ENCODE measurements at regions not wholly inside any gene's neighbourhood (a gene's known extent, or its start where the extent isn't known, plus 50 kb on each side); places are given as distances from the start of the nearest gene placed in this dataset.

DNA sequence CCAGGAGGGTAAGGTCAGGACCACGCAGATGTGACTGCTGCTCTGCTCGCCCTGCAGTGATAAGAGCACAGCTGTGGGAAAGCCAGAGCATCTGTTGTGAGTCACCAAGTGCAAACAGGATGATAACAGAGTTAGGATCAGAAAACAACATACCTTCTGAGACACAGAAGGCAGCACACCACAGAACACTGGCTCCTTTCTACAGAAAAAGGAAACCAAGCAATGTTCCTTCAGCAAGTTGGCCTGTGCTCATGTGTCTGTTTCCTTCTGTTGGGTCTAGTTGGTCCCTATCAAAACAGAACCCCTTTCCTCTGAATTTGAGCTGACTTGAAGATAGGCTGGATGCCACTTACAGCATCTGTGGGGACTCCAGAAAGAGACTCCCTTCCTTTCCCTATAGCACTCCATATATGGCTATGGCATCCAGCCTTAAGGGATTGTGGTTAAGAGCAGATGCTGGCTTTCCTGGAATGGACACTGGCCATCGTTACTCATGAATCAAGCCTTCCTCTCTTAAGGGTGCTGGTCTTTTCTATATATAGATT lies 440.7 kb upstream of the THBS1 start:
- Mint-ChIP-seq H3K9me3 (peaks cover 0 to 2% (median 2%) of the 10 kb centered on the region in 3 donors), H3K4me3 (no peak overlapping the region), H3K27me3 (peaks cover 2% of the 10 kb centered on the region), H3K27ac (no peak overlapping the region), H3K4me1 (no peaks in the 10 kb centered on the region), H3K36me3 (no peaks in the 10 kb centered on the region)

DNA sequence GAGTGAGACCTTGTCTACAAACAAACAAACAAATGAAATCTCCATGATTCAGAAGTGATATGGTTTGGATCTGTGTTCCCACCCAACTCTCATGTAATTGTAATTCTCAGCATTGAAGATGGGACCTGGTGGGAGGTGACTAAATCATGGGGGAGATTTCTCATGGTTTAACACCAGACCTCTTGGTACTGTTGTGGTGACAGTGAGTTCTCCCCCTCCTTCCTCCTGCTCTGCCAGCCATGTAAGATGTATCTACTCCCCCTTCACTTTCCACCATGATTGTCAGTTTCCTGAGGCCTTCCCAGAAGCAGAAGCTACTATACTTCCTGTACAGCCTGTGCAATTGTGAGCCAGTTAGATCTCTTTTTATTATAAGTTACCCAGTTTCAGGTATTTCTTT lies 438.4 kb upstream of the THBS1 start:
- H3K36me3 Mint-ChIP-seq = no peaks in the 10 kb centered on the region
- no peaks in the 10 kb centered on the region for H3K4me1 Mint-ChIP-seq
- H3K27me3 Mint-ChIP-seq = peaks cover 2% of the 10 kb centered on the region
- H3K9me3 Mint-ChIP-seq = peaks cover 0 to 2% (median 2%) of the 10 kb centered on the region in 3 donors
- H3K27ac Mint-ChIP-seq = no peak overlapping the region
- no peak overlapping the region for H3K4me3 Mint-ChIP-seq

DNA sequence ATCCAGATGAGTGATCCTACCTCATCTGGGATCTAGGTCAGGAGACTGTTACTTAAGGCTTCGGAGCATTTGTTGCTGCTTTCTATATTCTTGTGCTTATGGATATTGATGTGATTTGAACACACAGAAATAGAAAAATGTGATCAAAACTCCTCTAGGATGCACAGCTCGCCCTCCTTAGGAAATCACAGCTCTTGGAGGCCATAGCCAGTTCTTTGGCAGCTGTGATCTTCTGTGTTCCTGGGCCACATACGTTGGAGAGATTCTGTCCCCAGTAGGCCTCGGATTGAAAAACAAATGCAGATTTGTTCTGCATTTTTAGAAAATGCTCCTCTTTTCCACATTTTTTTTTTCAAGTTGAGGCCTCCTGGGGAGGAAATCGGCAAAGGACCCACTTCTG lies 437.4 kb upstream of the THBS1 start:
- no peaks in the 10 kb centered on the region for H3K4me1 Mint-ChIP-seq
- no peak overlapping the region for H3K27ac Mint-ChIP-seq
- peaks cover 2% of the 10 kb centered on the region for H3K27me3 Mint-ChIP-seq
- no peak overlapping the region for H3K4me3 Mint-ChIP-seq
- H3K36me3 Mint-ChIP-seq = no peaks in the 10 kb centered on the region
- peaks cover 0 to 2% (median 2%) of the 10 kb centered on the region in 3 donors for H3K9me3 Mint-ChIP-seq

DNA sequence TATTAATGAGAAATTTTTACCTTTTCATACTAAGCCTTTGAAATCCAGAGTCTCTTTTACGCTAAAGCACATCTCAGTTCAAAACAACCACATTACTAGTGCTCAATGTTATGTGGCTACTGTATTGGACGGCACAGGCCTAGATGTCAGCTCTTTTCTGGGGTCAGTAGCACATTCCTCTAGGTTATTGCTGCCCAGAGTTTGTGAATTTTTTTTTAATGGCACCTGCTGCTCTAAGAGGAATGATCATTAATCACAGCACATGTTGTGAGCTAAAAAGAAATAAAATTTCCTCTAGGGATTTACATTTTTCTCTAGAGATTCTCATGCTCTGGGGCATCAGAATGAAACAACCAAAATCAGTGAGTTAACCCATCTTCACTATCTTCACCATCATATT lies 436.8 kb upstream of the THBS1 start:
- H3K9me3 Mint-ChIP-seq = peaks cover 0 to 2% (median 2%) of the 10 kb centered on the region in 3 donors
- H3K4me1 Mint-ChIP-seq = no peaks in the 10 kb centered on the region
- peaks cover 2% of the 10 kb centered on the region for H3K27me3 Mint-ChIP-seq
- no peak overlapping the region for H3K4me3 Mint-ChIP-seq
- H3K27ac Mint-ChIP-seq = no peak overlapping the region
- H3K36me3 Mint-ChIP-seq = no peaks in the 10 kb centered on the region

DNA sequence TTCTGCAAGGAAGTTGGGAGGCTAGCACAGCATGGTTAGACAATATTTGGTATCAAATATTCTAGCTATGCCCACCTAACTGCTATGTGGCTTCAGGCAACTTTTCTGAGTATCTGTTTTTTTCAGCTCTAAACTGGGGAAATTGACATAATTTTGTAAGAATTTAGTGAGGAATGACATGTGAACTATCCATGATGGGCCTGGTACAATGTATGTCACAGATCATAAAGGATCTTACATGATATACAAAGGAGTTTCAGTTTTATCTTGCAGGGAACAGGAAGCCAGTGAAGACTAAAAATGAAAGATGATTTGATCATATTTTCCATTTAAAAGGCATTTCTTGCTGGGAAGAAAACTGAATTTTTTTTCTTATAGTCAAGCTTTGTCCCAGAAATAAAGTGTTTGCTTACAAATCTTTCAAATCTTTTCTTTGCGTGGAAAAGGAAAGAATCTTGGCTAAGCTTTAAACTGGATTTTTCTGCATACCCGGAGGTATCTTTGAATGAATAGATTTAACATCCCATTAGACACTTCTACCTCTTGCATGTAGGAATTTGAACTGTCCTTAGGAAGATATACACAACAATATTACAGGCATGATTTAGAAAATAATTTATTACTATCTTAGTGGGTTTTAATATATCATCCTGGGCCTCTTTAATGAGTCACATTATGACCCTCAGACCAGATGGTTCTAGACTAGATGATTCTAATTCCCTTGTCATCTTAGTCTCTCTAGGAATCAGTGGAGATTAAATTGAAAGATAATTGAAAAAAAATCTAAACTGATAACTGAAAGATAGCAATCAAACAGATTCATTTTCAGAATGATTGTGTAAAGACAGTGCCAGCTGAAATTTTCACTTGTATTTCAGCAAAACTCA lies 436.0 kb upstream of the THBS1 start:
- H3K4me3 Mint-ChIP-seq = no peak overlapping the region
- peaks cover 0 to 2% (median 2%) of the 10 kb centered on the region in 3 donors for H3K9me3 Mint-ChIP-seq
- no peaks in the 10 kb centered on the region for H3K4me1 Mint-ChIP-seq
- H3K27ac Mint-ChIP-seq = no peak overlapping the region
- H3K36me3 Mint-ChIP-seq = no peaks in the 10 kb centered on the region
- peaks cover 2% of the 10 kb centered on the region for H3K27me3 Mint-ChIP-seq

DNA sequence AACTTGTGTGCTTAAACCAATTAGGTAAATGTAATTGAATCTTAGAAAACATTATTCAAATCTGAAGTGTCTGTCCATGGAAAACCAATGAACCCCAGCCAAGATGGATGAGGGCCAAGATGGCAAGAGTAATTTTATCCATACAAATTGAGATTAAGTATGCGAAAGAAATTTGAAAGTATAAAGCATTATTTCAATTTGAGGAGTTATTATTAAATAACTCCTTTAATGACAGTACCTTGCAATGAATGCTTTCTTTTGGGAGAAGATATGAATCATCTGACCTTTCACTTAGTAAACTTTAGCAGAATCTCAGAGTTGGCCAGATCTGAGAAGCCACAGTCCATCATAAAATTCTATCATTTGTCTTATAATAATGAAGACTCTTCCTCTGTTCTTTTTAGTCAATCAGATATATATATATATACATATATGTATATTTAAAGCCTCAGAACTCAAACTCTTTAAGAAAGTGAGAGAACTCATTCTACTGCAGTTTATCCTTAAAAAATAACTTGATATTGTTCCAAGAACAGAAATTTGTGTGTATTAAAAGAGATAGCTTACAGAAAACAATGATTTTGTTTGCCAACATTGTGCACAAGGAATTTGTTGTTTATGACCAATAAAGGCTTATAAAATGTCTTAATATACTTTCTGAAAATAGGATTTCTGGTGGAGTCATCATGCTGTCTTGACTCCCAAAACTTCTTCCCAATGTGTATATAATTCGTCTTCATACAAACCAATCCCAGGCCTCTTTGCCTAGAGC lies 434.8 kb upstream of the THBS1 start:
- Mint-ChIP-seq H3K4me3 (no peak overlapping the region), H3K27me3 (peaks cover 2% of the 10 kb centered on the region), H3K27ac (no peak overlapping the region), H3K4me1 (no peaks in the 10 kb centered on the region), H3K9me3 (peaks cover 0 to 2% (median 0%) of the 10 kb centered on the region in 3 donors), H3K36me3 (no peaks in the 10 kb centered on the region)

DNA sequence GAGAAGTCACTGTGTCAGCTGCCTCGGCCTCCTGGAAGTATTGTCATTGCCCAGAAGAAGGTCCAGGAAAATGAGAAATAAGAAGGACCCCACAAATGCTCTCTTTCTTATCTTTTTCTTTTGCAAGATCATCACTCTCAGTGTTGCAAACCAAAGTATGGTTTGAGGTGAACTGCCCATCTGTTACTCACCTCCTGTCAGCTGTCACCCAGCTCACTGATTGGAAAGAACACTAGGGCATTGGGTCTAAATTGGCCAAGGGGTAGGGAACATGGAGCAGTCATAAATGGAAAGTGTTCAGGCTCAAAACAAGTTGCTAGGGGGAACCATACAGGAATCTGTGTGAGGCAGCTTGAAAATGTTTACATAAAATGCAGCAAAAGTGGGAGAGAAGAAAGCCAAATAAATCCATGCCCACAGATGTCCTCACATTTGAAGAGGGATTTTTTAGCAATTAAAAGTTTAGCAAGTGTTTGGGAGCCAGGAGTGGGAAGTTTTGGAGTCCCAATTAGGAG lies 431.2 kb upstream of the THBS1 start:
- Mint-ChIP-seq H3K27me3 (no peaks in the 10 kb centered on the region), H3K36me3 (no peaks in the 10 kb centered on the region), H3K4me3 (no peak overlapping the region), H3K4me1 (no peaks in the 10 kb centered on the region), H3K27ac (no peak overlapping the region), H3K9me3 (no peaks in the 10 kb centered on the region)

DNA sequence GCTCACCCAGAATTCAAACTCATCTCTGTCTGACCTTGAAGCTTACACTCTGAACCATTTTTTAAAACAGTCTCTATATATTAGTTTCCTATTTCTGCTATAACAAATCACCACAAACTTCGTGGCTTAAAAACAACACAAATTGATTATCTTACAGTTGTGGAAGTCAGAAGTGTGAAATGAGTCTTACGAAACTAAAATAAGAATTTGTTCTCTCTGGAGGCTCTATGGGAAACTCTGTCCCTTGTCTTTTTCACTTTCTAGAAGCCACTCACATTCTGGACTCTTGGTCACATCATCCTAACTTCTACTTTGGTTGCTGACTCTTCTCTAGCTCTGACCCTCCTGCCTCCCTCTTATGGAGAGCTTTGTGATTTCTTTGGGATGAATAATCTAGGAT lies 429.3 kb upstream of the THBS1 start:
- H3K27ac Mint-ChIP-seq = no peak overlapping the region
- no peaks in the 10 kb centered on the region for H3K4me1 Mint-ChIP-seq
- H3K27me3 Mint-ChIP-seq = no peaks in the 10 kb centered on the region
- H3K9me3 Mint-ChIP-seq = no peaks in the 10 kb centered on the region
- no peaks in the 10 kb centered on the region for H3K36me3 Mint-ChIP-seq
- no peak overlapping the region for H3K4me3 Mint-ChIP-seq

DNA sequence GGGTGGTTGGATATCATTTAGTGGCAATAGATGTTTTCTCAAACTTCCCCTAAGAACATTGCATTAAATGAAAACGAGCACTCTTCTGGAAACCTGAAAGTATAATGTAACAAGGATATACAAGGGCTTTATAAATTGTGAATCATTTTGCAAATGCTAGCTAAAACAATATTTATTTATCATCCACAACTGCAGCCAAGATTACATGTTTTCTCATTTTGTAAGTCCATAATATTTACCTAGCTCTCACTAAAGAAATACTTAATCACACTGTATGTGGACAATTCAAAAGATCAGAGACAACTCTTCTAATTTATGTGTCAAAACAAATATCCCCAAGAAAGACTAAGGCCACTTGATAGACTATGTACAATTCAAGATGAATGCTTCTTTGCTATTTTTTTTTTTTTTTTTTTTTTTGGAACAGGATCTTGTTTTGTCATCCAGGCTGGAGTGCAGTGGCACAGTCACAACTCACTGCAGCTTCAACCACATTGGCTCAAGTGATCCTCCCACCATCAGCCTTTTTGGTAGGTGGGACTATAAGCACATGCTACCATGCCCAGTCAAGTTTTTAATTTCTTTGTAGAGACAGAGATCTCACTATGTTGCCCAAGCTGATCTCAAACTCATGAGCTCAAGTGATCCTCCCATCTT lies 427.7 kb upstream of the THBS1 start:
- Mint-ChIP-seq H3K36me3 (no peaks in the 10 kb centered on the region), H3K9me3 (no peaks in the 10 kb centered on the region), H3K4me1 (no peaks in the 10 kb centered on the region), H3K4me3 (no peak overlapping the region), H3K27ac (no peak overlapping the region), H3K27me3 (no peaks in the 10 kb centered on the region)

DNA sequence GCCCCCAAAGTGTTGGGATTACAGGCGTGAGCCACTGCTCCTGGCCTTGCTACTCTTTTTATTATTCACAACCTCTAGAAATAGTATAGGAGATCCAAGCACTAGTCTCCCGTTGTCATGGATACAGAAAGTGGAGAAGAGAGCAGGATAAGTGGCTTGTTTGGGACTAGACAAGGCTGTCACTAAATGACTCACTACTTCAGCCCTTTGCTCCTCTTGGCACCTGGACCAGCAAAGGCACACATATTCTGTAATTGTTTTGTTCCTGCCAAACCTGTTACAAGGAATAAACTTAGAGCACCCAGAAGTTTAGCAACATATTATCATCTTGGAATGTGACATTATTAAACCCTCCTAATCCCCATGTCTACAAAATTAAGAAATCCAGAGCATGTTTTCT lies 427.2 kb upstream of the THBS1 start:
- Mint-ChIP-seq H3K9me3 (no peaks in the 10 kb centered on the region), H3K27ac (no peak overlapping the region), H3K4me1 (no peaks in the 10 kb centered on the region), H3K36me3 (no peaks in the 10 kb centered on the region), H3K27me3 (no peaks in the 10 kb centered on the region), H3K4me3 (no peak overlapping the region)

DNA sequence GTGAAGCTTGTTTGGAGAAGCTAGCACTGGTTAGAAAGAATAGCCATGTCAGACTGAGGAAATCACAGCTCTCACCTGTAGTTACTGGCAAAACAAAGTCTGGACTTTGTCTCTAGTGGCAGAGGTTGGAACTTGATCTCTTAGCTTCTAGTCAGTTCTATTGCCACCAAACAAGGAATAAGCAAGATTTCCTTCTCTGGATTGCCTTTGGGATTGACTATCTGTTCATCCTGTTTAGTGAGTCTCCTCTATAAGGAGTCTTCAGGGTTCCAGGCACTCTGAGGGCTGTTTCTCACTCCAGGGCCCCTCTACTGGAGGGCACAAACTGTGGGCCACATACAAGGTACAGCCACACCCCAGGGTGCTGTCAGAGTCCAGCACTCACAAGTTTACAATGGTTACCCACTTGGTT lies 426.6 kb upstream of the THBS1 start:
- no peaks in the 10 kb centered on the region for H3K4me1 Mint-ChIP-seq
- no peaks in the 10 kb centered on the region for H3K9me3 Mint-ChIP-seq
- H3K27ac Mint-ChIP-seq = no peak overlapping the region
- no peak overlapping the region for H3K4me3 Mint-ChIP-seq
- no peaks in the 10 kb centered on the region for H3K27me3 Mint-ChIP-seq
- H3K36me3 Mint-ChIP-seq = no peaks in the 10 kb centered on the region

DNA sequence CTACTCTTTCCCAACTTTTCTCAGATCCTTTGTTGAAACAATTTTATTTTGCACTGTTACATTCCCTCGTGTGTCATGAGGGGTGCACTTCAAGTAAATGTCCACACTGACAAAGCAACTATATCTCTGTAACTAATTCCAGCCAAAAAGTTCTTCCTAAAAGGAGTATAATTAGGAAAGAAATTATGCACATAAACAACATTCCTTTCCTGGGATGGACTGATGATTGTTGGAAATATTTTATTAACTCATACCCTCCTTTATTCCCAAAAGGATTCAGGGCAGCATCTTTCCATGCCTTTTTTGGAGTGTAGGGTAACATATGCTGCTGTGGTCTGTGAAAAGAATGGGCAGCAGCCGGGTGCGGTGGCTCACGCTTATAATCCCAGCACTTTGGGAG lies 426.1 kb upstream of the THBS1 start:
- Mint-ChIP-seq H3K27ac (no peak overlapping the region), H3K4me3 (no peak overlapping the region), H3K9me3 (no peaks in the 10 kb centered on the region), H3K4me1 (no peaks in the 10 kb centered on the region), H3K27me3 (no peaks in the 10 kb centered on the region), H3K36me3 (no peaks in the 10 kb centered on the region)

DNA sequence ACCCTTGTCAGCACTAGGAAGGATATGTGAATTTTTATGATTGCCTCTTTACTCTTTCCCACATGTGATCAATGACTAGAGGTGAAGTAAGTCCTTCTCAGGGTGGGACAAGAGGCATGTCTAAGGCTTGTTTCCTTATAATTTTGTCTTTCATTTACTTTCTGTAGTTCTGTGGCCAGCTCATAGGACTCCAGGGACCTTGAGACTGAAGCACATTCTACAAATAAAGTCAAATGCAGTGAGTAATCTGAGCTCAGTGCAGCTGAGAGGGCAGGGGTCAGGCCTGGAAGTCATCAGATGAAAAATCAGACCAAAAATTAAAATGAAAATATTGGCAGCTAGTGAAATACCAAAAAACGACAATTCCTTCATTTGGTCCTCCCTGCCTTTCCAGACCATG lies 424.7 kb upstream of the THBS1 start:
- Mint-ChIP-seq H3K9me3 (no peaks in the 10 kb centered on the region), H3K4me3 (no peak overlapping the region), H3K27ac (no peak overlapping the region), H3K36me3 (no peaks in the 10 kb centered on the region), H3K4me1 (no peaks in the 10 kb centered on the region), H3K27me3 (no peaks in the 10 kb centered on the region)

DNA sequence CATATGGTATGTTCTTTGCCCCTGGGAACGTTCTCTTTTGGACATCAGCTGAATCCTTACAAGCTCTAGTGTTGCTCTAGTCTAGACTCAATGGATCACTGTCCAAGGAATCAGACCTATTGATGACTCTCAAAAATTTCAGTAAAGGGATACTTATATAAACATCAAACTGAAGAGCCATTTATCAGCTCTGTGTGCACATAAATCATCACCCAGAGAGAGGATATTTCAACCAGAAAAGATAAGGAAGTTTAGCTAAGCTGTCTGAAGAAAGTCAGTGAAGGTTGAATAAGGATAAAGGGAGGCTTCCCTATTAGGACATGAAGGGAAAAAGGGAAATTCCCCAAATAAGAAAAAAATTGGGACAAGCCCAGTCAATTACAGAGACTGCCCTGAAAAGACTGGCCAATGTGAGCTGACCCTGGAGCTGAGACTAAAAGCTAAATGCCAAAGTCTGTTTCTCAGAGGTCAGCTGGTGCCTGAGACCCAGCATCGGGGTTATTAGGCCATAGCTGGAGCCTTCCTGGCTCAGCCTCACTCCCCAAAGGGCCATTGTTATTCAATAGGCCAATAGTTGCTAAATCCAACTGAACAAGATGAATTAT lies 424.1 kb upstream of the THBS1 start:
- Mint-ChIP-seq H3K27me3 (no peaks in the 10 kb centered on the region), H3K36me3 (no peaks in the 10 kb centered on the region), H3K27ac (no peak overlapping the region), H3K9me3 (peaks cover 0 to 4% (median 0%) of the 10 kb centered on the region in 3 donors), H3K4me3 (no peak overlapping the region), H3K4me1 (no peaks in the 10 kb centered on the region)

DNA sequence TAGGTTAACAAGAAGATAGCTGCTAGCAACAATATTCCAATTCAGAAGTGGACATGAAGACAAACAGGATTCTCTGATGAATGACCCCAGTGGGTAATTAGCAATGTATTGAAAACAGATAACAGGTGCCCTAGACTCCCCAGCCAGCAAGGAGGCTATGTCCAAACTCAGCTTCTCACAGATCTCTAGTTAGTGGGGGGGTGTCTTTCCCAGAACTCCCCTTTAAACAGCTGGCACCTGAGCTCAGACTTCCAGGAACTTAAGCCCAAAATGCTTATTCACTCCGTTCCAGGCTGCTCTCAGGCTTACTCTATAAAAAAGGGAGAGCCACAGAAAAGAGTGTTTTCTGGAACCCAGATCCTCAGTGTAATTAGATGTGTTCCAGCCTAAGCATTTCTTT lies 423.0 kb upstream of the THBS1 start:
- H3K4me1 Mint-ChIP-seq = no peaks in the 10 kb centered on the region
- H3K4me3 Mint-ChIP-seq = no peak overlapping the region
- H3K27ac Mint-ChIP-seq = no peak overlapping the region

More for the DNA sequence above, 423.0 kb upstream of the THBS1 start:
- Mint-ChIP-seq H3K9me3 (peaks cover 0 to 13% (median 0%) of the 10 kb centered on the region in 3 donors), H3K36me3 (no peaks in the 10 kb centered on the region), H3K27me3 (no peaks in the 10 kb centered on the region)
